Lung (tissue), 11 donors: ENCODE measurements at regions not wholly inside any gene's neighbourhood (a gene's known extent, or its start where the extent isn't known, plus 50 kb on each side); places are given as distances from the start of the nearest gene placed in this dataset.

Experiments used
- ATAC-seq: fragments of 200-7000 bp; cut with Tn5 transposase; one replicate; pipeline ENCODE4 v1.9.1; 2020; ENCODE audit warnings: moderate number of reproducible peaks; ENCODE audit not compliant: insufficient read depth, low FRiP score
- DNase-seq, 3 donors: peaks; one replicate each; pipeline ENCODE4 v3.0.0-alpha.2; 2013 to 2017
- H3K27ac ChIP-seq, 2 donors: one replicate each; pipeline ENCODE4 v1.5.1; 2013; ENCODE audit warnings: mild to moderate bottlenecking in 2 of 2, moderate library complexity in 2 of 2, control low read depth in 1 of 2, inconsistent platforms in 1 of 2, low read depth in 1 of 2, low read length in 1 of 2
- H3K27me3 ChIP-seq, 3 donors: one replicate each; pipeline ENCODE4 v1.5.1; 2013; ENCODE audit warnings: low read length in 2 of 3; ENCODE audit not compliant: control insufficient read depth in 3 of 3, insufficient read depth in 3 of 3
- H3K36me3 ChIP-seq, 4 donors: one replicate each; pipeline ENCODE4 v1.5.1; 2013; ENCODE audit warnings: low read length in 4 of 4, mild to moderate bottlenecking in 1 of 4, moderate library complexity in 1 of 4; ENCODE audit not compliant: control insufficient read depth in 4 of 4, insufficient read depth in 4 of 4
- H3K4me1 ChIP-seq, 5 donors: one replicate each; pipeline ENCODE4 v1.5.1; 2013; ENCODE audit warnings: low read length in 5 of 5, mild to moderate bottlenecking in 2 of 5, moderate library complexity in 1 of 5; ENCODE audit not compliant: control insufficient read depth in 5 of 5, insufficient read depth in 5 of 5
- H3K4me3 ChIP-seq: one replicate; pipeline ENCODE4 v1.5.1; 2013; ENCODE audit warnings: mild to moderate bottlenecking, control low read depth, moderate library complexity
- H3K9ac ChIP-seq, 2 donors: one replicate each; pipeline ENCODE4 v1.5.1; 2013; ENCODE audit warnings: low read length in 2 of 2, control low read depth in 1 of 2; ENCODE audit not compliant: insufficient read depth in 1 of 2
- H3K9me3 ChIP-seq, 4 donors: one replicate each; pipeline ENCODE4 v1.5.1; 2013; ENCODE audit warnings: low read length in 3 of 4, mild to moderate bottlenecking in 1 of 4, moderate library complexity in 1 of 4; ENCODE audit not compliant: control insufficient read depth in 4 of 4, insufficient read depth in 3 of 4
- CTCF ChIP-seq: IDR thresholded peaks from 2 replicates; pipeline ENCODE4 v1.5.1; 2012; ENCODE audit warnings: mild to moderate bottlenecking; ENCODE audit errors: control extremely low read depth, extremely low read depth
- WGBS, 2 donors: extraction: QIAGEN DNeasy Blood & Tissue Kit; methylation state at CpG; one replicate each; pipeline ENCODE4 v1.1.7; 2013; 5-methylcytosine and 5-hydroxymethylcytosine counted together
- donor health status: control.
- donor health status: control.
- donor health status: Bipolar disorder and iron deficiency.
- donor health status: healthy.
- donor health status: DM: yes; HTN: yes; CAD: no.

- Histone ChIP-seq H3K27ac (no peak overlapping the region), H3K4me1 (no peaks in the 10 kb centered on the region), H3K36me3 (no peaks in the 10 kb centered on the region), H3K9ac (no peak overlapping the region), H3K4me3 (no peak overlapping the region), H3K27me3 (no peaks in the 10 kb centered on the region), H3K9me3 (peaks cover 0 to 1% (median 0%) of the 10 kb centered on the region in 4 donors)
- no peak for ATAC-seq
- no peak for TF ChIP-seq CTCF
- no peak for DNase-seq
- 90 to 92% methylated on average over 7 of the region's 7 CpGs for WGBS, 2 donors
Measured at GRCh38 chr16:55273356-55273755, 50.6 kb upstream of the IRX6 start.

- WGBS, 2 donors = 77 to 79% methylated on average over 5 of the region's 5 CpGs
- no peak for TF ChIP-seq CTCF
- Histone ChIP-seq H3K4me1 (no peaks in the 10 kb centered on the region), H3K9ac (no peak overlapping the region), H3K27ac (no peak overlapping the region), H3K36me3 (no peaks in the 10 kb centered on the region), H3K9me3 (peaks cover 0 to 1% (median 0%) of the 10 kb centered on the region in 4 donors), H3K4me3 (no peak overlapping the region), H3K27me3 (no peaks in the 10 kb centered on the region)
- no peak for DNase-seq
- no peak for ATAC-seq
Measured at GRCh38 chr16:55273959-55274358, 50.0 kb upstream of the IRX6 start.
